ENCODE measurements at regions not wholly inside any gene's neighbourhood (a gene's known extent, or its start where the extent isn't known, plus 50 kb on each side); places are given as distances from the start of the nearest gene placed in this dataset.

DNA sequence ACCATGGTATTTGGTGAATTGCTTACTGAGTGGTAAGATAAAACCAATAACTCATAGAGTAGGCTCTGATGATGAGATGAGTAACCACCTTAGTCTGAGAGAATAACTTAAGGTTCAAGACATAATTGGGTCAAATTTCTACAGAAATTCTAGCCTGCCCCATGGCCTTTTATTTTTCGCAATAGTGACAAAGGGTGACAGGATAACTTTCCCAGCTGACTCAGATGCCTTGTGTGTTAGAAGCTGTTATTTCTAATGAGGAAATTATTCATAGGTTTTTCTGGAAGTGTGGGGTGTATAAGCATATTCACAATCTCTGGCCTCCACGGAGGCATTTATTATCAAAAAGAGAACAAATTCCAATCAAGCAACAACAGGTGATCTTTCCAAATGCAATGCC is 159.0 kb downstream of the NUP35 start:
- TF ChIP-seq, protein P1, sequence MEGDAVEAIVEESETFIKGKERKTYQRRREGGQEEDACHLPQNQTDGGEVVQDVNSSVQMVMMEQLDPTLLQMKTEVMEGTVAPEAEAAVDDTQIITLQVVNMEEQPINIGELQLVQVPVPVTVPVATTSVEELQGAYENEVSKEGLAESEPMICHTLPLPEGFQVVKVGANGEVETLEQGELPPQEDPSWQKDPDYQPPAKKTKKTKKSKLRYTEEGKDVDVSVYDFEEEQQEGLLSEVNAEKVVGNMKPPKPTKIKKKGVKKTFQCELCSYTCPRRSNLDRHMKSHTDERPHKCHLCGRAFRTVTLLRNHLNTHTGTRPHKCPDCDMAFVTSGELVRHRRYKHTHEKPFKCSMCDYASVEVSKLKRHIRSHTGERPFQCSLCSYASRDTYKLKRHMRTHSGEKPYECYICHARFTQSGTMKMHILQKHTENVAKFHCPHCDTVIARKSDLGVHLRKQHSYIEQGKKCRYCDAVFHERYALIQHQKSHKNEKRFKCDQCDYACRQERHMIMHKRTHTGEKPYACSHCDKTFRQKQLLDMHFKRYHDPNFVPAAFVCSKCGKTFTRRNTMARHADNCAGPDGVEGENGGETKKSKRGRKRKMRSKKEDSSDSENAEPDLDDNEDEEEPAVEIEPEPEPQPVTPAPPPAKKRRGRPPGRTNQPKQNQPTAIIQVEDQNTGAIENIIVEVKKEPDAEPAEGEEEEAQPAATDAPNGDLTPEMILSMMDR (conservative IDR thresholded peaks at IDR 0.05 in 1 of 2, IDR thresholded peaks at IDR 0.05 in 1 of 2; ENCODE audit: extremely low read depth in 1 of 2, insufficient read depth in 1 of 2, low read depth in 1 of 2, low read length in 2 of 2), result no peak
- no peak for TF ChIP-seq EZH2 (IDR thresholded peaks at IDR 0.05; ENCODE audit: borderline replicate concordance, low read length)

Measured in mammary epithelial cell (primary cell).